PFSK-1 (cell line): ENCODE measurements at regions not wholly inside any gene's neighbourhood (a gene's known extent, or its start where the extent isn't known, plus 50 kb on each side); places are given as distances from the start of the nearest gene placed in this dataset.

Experiments used
- FOXP2 ChIP-seq: optimal IDR thresholded peaks from 2 replicates; pipeline ENCODE3; 2011; ENCODE audit warnings: borderline replicate concordance, control low read depth, inconsistent platforms; ENCODE audit not compliant: insufficient read depth; ENCODE audit errors: extremely low read length, extremely low read depth
- POLR2AphosphoS5 ChIP-seq: IDR thresholded peaks from 2 replicates; pipeline ENCODE4 v1.6.1; 2012; ENCODE audit warnings: low read depth, mild to moderate bottlenecking, control low read depth, low read length, moderate library complexity
- SIN3A ChIP-seq: IDR thresholded peaks from 2 replicates; pipeline ENCODE4 v1.6.1; 2012; ENCODE audit warnings: mild to moderate bottlenecking, low read length, moderate library complexity, borderline replicate concordance; ENCODE audit not compliant: insufficient read depth
- TAF1 ChIP-seq: IDR thresholded peaks from 2 replicates; pipeline ENCODE4 v1.6.1; 2012; ENCODE audit warnings: low read length, control low read depth, borderline replicate concordance; ENCODE audit not compliant: insufficient read depth
- TF ChIP-seq, protein P1 (sequence below), 2 experiments: IDR thresholded peaks; 2 replicates each; pipeline versions ENCODE4 v1.6.1 to v1.8.0; 2011 to 2012; ENCODE audit warnings: low read depth in 2 of 2, low read length in 2 of 2, control low read depth in 1 of 2, inconsistent platforms in 1 of 2, mild to moderate bottlenecking in 1 of 2, moderate library complexity in 1 of 2; ENCODE audit not compliant: insufficient read depth in 1 of 2

GRCh38 chr19:30648866-30649862 lies 277.0 kb downstream of the ZNF536 start:
- TF ChIP-seq FOXP2 (no peak), TAF1 (no peak), SIN3A (no peak), POLR2AphosphoS5 (no peak)
- TF ChIP-seq, protein P1, sequence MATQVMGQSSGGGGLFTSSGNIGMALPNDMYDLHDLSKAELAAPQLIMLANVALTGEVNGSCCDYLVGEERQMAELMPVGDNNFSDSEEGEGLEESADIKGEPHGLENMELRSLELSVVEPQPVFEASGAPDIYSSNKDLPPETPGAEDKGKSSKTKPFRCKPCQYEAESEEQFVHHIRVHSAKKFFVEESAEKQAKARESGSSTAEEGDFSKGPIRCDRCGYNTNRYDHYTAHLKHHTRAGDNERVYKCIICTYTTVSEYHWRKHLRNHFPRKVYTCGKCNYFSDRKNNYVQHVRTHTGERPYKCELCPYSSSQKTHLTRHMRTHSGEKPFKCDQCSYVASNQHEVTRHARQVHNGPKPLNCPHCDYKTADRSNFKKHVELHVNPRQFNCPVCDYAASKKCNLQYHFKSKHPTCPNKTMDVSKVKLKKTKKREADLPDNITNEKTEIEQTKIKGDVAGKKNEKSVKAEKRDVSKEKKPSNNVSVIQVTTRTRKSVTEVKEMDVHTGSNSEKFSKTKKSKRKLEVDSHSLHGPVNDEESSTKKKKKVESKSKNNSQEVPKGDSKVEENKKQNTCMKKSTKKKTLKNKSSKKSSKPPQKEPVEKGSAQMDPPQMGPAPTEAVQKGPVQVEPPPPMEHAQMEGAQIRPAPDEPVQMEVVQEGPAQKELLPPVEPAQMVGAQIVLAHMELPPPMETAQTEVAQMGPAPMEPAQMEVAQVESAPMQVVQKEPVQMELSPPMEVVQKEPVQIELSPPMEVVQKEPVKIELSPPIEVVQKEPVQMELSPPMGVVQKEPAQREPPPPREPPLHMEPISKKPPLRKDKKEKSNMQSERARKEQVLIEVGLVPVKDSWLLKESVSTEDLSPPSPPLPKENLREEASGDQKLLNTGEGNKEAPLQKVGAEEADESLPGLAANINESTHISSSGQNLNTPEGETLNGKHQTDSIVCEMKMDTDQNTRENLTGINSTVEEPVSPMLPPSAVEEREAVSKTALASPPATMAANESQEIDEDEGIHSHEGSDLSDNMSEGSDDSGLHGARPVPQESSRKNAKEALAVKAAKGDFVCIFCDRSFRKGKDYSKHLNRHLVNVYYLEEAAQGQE (IDR thresholded peaks at IDR 0.05; ENCODE audit: insufficient read depth in 1 of 2, low read depth in 2 of 2, low read length in 2 of 2) = no peak

DNA sequence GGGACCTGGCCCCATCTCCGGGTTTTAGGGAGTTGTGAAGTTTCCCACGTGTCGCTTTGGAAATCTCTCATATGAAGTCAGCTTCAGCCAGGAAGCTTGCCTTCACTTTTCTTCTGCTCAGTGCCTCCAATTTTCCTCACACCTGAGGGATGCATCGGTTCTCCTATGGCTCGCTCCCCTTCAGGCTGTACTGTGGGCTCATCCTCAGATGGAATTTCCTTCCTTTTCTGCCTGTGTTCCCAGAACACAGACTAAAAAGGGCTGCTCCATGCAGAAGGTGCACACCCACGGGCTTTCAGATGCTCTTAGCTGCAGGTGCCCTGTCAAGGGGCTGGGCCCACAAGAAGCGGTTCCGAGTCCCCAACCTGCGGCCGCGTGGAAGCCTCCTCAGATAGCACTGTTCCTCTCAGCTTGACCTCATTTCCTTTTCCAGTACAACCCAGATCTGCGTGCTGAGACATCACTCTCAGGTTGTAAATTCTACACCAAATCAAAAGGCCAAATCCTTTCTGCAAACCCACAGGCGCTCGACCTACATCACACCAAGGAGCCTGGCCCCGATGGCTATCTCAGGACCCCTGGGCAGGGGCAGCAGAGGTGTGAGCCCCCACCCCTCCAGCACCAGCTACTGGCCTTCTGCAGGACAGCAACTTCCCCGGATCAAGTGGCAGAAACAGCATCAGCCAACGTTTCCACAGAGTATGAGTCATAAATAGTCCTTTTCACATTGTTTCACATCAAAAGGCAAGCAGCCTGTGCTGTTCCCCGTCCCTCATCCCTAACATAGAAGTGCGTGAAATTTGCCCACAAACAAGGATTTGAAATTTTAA lies 275.9 kb downstream of the ZNF536 start:
- TF ChIP-seq, protein P1 (IDR thresholded peaks at IDR 0.05; ENCODE audit: insufficient read depth in 1 of 2, low read depth in 2 of 2, low read length in 2 of 2) = no peak
- TF ChIP-seq TAF1 (no peak), POLR2AphosphoS5 (no peak), FOXP2 (no peak), SIN3A (no peak)

GRCh38 chr19:30646806-30647205 lies 274.6 kb downstream of the ZNF536 start:
- TF ChIP-seq, protein P1 (IDR thresholded peaks at IDR 0.05; ENCODE audit: insufficient read depth in 1 of 2, low read depth in 2 of 2, low read length in 2 of 2) = no peak
- TF ChIP-seq SIN3A (no peak), POLR2AphosphoS5 (no peak), FOXP2 (no peak), TAF1 (no peak)

- TF ChIP-seq, protein P1 (IDR thresholded peaks at IDR 0.05; ENCODE audit: insufficient read depth in 1 of 2, low read depth in 2 of 2, low read length in 2 of 2) = no peak
- TF ChIP-seq POLR2AphosphoS5 (no peak), SIN3A (no peak), FOXP2 (no peak), TAF1 (no peak)
Observed at GRCh38 chr19:30645946-30646577, 273.9 kb downstream of the ZNF536 start.
